NK-92 treated with Interleukin-12 subunit alpha and Interleukin-12 subunit beta, amount 100 ng/mL, for 24 hours (cell line): ENCODE measurements at regions not wholly inside any gene's neighbourhood (a gene's known extent, or its start where the extent isn't known, plus 50 kb on each side); places are given as distances from the start of the nearest gene placed in this dataset.

Experiments
- DNase-seq: peaks from one replicate; lab custom pipeline; 2025; lab: John Stamatoyannopoulos, UW

DNA sequence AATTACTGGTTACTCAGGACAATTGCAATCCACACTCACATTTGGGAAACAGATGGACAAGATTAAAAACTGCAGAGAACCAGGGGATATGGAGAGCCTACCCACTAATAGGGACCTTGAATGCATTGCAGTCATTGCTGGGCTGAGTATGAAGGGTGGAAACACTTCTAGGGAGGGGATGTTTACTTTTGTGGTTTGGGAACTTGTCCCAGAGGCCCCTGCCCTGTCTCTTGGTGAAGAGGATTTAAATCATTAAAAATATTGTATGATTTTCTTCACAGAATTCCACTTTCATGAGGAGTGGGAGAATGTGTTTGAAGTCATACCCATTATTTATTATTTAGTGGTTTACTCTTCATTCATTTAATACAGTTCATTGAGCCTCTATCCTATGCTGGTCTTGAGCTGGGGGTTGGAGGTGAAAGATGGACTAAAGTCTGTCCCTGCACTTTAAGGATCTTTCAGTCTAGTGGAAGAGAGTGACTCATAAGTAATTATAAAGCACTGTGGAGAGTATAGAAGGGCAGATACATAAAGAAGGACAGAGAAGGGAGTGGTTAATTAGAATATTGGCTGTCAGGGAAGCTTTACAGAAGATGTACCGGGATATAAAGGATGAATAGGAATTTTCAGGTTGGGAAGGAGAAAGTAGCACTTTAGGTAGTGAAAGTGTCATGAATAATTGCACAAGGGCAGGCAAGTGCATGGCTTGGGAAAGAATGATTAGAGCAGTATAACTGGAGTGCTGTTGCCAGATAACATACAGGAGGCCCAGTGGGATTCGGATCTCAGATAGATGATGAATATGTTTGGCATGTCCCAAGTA lies 313.4 kb downstream of the LPIN1 start:
- no peak for DNase-seq

DNA sequence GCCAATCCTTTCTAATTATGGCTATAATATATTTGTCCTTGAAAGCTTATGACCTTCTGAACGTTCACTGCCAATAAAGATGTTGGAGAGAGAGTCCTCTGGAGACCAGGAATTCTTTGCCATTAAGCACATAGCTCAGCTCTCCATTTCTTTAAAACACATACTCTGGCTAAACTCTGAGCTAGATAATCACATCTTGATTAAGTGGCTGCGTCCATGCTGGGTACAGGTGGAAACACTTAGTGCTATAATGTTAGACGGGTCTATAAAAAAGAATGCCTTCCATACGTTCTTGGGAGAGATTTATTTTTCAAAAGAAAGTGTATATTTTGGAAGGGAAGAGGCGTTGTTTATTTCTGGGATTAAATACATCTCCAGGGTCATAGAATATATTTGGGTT lies 314.5 kb downstream of the LPIN1 start:
- DNase-seq, result no peak

DNA sequence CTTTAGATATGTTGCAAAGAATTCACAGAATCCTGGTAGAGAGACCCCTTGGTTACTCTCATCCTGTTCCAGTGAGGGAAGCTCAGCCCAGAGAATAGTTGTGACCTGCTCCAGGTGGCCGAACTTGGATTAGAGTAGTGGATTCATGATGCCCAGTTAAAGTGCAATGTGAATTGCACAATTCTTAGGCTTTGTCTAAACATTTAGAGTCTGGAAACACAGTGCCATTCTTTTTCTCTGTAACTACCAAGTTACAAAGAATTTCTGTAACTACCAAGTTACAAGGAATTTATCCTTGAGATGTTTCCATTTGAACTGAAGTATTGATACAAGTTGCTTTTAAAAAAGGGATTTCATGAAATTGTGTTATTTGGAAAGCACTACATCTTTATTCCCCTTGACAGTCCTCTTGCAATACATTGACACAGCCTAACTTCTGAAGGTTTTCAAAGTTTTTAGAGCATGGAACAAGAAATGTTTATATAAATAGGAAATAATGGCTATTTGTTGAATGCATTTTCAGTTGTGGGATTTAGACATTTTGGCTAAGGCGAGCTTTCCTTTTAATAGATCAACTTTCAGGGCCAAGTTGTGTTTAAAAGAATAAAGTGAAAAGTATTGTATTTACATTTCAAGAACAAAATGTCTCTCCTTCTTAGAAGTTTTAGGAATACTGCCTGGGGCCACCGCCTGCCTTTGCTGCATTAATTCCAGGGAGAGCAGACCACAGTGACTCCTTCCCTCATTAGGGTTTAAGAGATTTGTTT lies 315.0 kb downstream of the LPIN1 start:
- DNase-seq, result no peak

DNA sequence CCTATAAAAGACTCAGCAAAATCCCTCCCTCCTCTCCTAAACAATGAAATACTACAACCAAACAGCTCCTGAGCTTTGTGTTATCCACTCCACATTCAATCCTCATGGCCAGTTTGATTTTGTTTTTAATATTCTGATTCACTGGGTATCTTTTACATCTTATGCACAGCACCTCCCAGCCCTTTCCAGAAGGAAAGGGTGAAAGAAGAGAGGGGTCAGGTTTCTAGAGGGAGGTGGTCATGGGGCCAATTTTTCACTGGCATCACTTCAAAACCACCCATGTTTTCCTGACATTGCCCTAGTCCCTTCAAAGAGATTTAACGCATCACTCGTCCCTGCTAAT lies 315.6 kb downstream of the LPIN1 start:
- DNase-seq, result no peak

DNA sequence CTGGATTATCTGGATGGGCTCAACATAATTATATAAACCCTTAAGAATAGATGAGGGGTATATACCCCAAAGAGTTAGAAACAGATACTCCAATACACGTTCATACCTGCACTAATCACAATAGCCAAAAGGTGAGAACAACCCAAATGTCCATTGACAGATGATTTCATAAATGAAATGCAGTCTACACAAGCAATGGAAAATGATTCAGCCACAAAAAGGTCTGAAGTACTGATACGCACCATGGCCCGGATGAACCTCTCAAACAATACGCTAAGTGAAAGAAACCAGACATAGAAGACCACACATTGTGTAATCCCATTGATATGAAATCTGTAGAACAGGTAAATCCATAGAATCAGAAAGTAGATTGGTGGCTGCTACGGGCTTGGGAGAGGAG lies 316.8 kb downstream of the LPIN1 start:
- DNase-seq, result no peak

DNA sequence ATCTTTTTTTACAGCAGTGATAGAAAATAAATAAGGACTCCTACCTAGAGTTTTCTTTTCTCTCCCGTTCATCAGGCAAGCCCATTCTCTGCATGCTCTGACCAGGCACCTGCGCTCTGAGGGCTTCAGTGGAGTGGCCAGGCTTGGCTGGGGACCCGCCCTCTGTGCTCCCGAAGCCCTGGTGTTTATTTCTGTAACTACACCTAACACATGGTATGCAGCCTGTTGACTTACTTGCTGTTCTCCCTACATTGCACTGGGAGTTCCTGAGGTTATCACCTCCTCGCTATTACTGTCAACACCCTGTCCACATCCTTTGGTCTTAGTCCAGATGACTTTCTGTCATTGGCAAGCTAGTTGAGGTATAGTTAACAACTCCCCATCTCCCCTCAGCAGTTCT lies 317.7 kb downstream of the LPIN1 start:
- DNase-seq, result peak; percentile 4

DNA sequence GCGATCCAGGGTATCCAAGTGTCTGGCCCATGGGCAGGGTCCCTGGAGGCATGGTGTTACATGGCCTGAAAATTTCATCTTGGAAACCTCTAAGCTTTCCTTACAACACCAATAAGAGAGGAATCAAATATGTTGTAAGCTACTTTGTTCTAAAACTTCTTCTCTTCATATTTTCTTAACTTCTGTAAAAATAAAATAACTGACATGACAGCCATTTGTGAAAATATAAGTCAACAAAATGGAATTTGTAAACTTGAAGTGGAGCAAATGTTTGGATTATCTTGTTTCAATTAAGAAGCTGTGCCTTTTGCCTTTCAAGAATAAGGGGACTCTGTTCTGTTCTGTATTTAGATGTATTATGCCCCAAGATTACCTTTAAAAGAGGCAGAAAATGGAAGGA lies 319.7 kb downstream of the LPIN1 start:
- no peak for DNase-seq

DNA sequence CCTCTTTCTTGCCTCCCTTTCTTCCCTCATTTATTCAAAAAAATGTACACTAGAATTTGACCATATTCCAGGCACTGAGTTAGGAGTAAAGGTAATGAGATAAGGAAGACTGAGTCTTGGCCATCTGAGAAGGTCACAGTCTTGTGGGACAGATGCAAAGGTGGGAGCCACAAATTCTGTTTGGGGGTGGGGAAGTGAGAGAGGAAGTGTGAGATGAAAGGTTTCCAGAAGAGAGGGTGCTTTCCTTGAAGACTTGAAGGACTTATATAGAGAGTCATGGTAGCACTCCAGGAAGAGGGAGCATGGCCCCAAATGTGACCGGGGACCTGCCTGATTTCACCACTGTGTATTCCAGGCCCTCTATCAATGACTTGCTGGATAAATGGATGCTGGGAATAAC lies 320.6 kb downstream of the LPIN1 start:
- DNase-seq, result no peak

DNA sequence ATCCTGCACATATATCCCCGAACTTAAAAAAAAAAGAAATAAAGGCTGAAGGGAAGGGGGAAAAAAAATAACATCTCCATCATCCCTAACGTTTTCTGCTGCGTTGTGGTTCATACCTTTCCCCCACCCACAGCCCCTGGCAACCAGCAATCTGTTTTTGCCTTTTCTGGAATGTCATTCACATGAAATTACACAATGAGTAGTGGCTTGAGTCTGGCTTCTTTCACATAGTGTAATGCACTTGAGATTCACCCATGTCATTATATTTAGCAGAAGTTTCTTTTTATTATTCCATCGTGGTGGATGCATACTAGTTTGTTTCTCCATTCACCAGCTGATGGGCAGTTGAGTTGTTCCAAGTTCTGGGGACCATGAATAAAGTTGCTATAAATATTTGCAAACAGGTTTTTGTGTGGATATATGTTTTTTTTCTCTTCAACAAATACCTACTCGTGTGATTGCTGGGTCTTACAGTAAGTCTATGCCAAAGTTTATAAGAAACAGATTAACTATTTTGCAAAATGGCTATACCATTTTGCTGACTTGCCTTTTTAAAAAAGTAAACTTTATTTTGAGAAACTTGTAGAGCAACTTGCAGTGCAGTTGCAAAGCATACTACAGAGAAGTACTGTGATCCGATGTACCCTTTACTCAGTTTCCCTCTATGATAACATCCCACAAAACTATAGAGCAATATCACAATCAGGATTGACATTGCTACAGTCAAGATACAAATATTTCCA lies 322.5 kb downstream of the LPIN1 start:
- DNase-seq, result no peak

DNA sequence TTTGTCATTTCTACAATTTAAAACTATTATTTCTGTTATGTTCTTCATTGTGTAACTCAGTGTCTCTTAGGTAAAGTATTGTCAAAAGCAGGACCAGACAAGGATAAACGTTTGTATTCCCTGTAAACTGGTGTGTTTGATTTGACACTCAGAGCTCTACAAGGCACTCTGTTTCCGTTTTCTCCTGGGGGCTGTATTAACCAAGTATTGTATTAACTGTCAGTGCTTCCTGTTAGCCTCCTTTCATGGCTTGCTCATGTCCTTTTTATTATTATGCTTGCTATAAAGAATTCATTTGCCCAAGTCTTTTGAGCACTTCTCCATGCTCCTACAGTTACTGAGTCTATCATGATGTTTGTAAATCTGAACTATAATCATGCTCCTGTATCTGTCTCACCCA lies 323.7 kb downstream of the LPIN1 start:
- DNase-seq, result no peak

DNA sequence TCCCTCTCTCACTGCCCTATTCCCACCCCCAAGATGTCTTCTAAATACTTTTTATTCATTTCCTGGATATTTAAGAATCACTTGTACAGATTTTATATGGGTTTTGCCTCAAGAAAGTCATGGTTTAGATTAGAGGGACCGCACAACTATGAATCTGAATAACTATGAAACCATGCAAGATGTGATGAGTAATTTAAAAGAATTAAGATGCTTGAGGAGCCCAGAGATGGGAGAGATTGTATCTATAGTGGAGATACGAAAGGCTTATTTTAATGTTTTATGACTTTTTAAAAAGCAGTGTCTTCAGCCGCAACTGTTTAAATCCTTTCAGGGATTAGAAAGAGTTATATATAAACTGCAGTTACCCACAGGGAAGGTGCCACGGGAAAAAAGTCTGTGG lies 324.1 kb downstream of the LPIN1 start:
- no peak for DNase-seq

DNA sequence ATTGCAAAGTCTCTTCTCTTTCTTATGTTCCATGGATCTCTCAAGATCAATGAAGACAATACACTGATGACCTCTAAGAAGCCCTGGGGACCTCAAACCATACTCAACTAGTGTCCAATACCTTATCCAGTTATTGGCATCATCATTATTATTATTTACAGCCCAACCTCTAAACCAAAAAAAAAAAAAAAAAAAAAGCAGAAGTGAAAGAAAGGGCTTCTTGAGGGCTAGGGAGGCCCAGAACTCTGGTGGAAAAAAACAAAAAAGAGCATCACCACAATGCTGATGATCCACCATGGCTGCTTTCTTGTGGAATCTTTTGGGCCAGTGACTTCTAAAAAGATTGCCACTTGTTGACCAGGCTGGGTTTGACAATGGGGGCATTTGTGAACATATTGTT lies 324.9 kb downstream of the LPIN1 start:
- no peak for DNase-seq

DNA sequence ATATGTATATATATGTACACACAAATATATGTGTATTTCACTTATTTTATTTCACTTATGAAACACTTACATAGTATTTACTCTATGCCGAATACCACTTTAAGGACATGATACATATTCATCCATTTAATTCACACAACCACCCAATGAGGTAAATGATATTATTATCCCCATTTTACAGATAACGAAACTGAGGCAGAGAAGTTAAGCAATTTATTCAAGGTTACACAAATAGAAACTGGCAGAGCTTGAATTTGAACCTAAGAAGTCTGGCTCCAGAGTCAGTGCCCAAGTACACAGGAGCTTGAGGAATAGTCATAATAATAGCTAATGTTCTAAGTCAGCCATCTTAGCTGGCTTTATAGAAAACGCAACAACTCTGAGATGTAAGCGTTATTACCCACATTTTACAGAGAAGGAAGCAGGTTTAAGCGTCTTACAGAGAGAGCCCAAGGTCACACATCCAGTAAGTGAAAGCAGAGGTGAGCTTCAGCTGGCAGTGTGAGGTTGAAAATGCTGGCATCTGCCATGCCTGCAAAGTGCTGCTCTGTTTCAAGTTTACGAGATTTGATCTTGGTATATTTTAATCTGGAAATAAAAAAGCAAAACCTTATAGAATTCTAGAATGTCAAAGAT lies 326.9 kb downstream of the LPIN1 start:
- no peak for DNase-seq

DNA sequence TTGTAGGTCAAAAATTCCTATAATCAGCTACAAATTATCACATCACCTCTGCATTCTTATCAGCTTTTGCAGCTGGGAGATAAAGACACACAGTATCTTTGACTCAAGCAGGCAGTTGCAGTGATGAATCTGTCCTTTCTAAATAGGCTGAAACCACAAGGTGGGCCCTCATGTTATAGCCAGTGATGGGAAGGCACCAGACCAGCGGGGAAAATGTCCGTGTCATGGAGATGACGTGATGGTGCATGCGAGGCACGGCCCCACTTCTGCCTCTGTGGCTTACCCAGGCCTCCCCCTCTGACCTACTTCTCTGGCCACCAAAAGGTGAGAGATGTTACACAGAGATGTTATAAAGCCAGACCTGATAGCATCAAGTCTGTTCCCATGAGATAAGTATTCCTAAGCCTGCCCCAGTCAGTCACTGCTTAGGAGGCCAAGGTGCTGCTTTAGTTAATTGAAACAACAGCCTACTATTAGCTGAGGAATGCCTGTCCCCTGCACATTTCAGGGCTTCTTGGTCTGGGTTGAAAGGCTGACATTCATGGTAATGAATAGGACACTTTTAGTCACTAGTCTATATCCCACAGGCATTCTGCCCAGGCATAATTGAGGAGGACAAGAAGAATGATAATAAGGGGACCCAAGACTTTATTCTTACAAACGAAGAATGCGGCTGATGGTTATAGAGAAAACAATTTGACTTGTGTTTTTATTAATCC lies 327.9 kb downstream of the LPIN1 start:
- DNase-seq, result no peak

DNA sequence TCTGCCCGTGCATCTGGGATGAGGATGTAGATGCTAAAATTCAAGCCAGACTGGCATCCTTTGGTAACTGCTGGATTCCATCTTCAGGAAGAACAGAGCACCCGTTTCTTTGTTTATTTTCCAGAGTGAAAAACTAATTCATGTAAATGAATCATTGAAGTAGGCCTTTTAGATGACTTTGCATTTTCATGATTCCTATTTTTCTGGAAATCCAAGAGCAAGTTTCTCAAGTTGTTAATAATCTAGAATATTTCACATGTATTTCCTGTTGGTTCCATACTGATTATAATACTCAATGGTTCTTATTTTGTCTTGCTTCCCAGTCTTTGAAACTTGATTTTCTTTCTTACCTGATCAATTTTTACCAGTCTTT lies 328.4 kb downstream of the LPIN1 start:
- no peak for DNase-seq

DNA sequence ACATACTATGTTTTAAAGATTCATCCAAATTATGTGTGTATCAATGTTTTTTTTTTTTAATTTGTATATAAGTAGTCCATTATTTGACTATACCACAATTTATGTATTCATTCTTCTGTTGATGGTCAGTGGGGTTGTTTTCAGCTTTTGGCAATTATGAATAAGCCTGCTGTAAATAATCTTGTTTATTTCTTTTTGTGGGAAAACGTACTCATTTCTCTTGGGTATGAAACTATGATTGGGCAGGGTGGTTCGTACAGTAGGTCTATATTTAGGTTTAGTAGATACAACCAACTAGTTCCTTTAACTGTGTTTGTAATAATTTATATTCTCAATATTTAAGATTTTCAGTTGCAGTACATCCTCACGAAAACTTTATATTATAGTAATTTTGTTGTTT lies 329.2 kb downstream of the LPIN1 start:
- no peak for DNase-seq

DNA sequence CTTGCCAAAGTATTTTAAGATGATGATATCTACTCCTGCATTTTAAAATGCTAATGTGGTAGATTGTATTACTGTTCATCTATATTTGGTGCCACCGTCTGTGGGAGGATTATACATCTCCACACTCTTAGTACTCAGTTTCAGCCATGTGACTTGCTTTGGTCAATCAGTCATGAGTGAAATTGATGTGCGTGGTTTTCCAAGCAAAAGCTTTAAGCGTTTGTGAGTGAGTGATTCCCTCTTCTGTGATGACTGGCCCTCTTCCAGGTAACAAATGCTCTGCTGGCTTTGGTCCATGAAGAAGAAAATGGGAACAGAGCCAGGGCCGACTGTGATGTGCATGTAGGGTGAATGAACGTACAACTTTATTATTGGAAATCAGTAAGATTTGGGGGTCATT lies 330.4 kb downstream of the LPIN1 start:
- DNase-seq, result no peak

DNA sequence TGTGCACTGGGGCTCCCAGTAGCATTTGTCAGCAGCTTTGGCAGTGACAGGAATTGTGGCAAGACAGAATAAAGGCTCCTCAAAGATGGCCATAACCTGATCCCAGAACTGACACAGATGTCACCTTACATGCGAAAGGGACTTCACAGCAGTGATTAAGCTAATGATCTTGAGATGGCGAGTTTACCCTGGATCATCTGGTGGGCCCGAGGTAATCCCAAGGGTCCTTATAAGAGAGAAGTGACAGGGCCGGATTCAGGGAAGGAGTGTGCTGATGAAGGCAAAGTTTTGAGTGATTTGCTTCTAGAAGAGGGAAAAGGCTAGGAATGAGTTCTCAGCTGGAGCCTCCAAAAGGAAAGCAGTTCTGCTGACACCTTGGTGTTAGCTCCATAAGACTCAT lies 333.9 kb downstream of the LPIN1 start:
- no peak for DNase-seq

DNA sequence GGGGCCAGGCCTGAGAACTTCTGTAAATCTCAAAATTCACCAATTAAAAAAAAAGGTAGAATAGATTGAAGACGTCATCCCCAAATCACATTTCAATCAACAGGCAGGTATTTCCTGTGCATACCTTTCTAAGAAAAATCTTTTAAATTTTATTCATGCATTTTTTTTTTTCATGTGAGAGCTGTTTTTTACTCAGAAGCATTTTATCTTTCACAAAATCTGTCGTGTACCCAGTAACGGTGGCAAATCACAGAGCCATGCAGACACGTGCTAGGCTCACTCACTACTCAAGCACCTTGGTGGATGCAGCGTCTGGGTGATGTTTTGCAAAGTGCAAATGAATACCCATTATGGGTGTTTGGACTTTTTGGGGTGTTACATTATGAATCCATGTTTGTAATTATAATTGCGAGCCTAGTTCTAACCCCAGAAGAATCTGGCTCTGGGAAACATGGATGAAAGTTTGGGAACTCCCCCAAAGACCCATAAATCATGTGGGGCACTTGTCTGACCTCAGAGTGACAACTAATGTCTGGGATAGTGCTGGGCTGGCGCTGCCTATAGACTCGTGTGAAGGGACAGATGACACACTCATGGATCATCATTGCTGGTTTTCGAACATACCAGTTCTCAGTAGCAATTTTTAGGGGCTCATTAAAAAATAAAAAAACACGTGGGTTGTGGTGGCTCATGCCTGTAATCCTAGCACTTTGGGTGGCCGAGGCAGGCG lies 335.2 kb downstream of the LPIN1 start:
- DNase-seq, result no peak

DNA sequence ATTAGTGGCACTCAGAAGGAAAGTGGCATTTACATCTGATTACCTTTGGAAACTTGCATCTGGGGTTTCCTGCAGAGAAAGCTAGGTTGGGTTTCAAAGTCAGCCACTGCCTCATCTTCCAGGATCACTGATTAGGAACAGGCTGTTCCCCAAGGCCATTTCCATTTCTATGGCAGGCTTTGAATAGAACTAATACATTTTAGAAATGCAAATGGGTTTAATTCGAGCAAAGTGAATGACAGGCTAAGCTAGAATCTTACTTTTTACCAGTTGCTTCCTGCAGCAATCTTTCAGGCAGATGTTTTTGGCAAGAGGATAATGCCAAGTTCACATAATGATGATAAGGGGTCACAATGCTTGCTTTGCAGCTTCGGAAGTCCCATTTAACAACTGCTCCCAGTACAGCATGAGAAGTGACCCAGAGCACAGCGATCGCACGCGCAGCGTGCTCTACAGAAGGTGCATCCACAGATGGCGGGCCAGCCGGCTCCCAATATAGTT lies 336.7 kb downstream of the LPIN1 start:
- no peak for DNase-seq
